ENCODE measurements at regions not wholly inside any gene's neighbourhood (a gene's known extent, or its start where the extent isn't known, plus 50 kb on each side); places are given as distances from the start of the nearest gene placed in this dataset.

- Histone ChIP-seq H3K27me3 (no peaks in the 10 kb centered on the region), H3K4me1 (ENCODE audit: insufficient read depth) (no peaks in the 10 kb centered on the region), H2AFZ (no peak overlapping the region), H3K4me2 (no peak overlapping the region), H4K20me1 (ENCODE audit: insufficient read depth, poor library complexity, severe bottlenecking) (no peaks in the 10 kb centered on the region), H3K4me3 (no peak overlapping the region), H3K9me3 (ENCODE audit: low read depth) (no peaks in the 10 kb centered on the region), H3K79me2 (no peaks in the 10 kb centered on the region), H3K36me3 (replicated peaks; ENCODE audit: insufficient read depth, low read depth) (no peaks in the 10 kb centered on the region), H3K9me2 (replicated peaks; ENCODE audit: insufficient read depth) (no peaks in the 10 kb centered on the region), H3K27ac (no peak overlapping the region)
- no peak for DNase-seq (ENCODE audit: low spot score)
- no peak for TF ChIP-seq EZH2phosphoT487 (IDR thresholded peaks at IDR 0.05; ENCODE audit: low read depth, severe bottlenecking, unreplicated experiment)
- TF ChIP-seq CTCF (IDR thresholded peaks at IDR 0.05; ENCODE audit: poor library complexity), result no peak
- no peak for TF ChIP-seq EZH2 (IDR thresholded peaks at IDR 0.05; ENCODE audit: borderline replicate concordance)
- 68% methylated on average over 1 of the region's 1 CpG for WGBS (ENCODE audit: low lambda C conversion rate, missing lambda C conversion rate)
Observed at GRCh38 chr3:99365979-99366378, 272.4 kb upstream of the COL8A1 start.

GRCh38 chr3:99365396-99365795 lies 273.0 kb upstream of the COL8A1 start:
- H3K9me3 ChIP-seq (ENCODE audit: low read depth), result no peaks in the 10 kb centered on the region
- no peaks in the 10 kb centered on the region for H3K36me3 ChIP-seq (replicated peaks; ENCODE audit: insufficient read depth, low read depth)
- TF ChIP-seq EZH2phosphoT487 (IDR thresholded peaks at IDR 0.05; ENCODE audit: low read depth, severe bottlenecking, unreplicated experiment) (no peak), EZH2 (IDR thresholded peaks at IDR 0.05; ENCODE audit: borderline replicate concordance) (no peak), CTCF (IDR thresholded peaks at IDR 0.05; ENCODE audit: poor library complexity) (no peak)
- H3K27me3 ChIP-seq, result no peaks in the 10 kb centered on the region
- H2AFZ ChIP-seq, result no peak overlapping the region
- H3K27ac ChIP-seq, result no peak overlapping the region
- no peak overlapping the region for H3K4me3 ChIP-seq
- no peak for DNase-seq (ENCODE audit: low spot score)
- H4K20me1 ChIP-seq (ENCODE audit: insufficient read depth, poor library complexity, severe bottlenecking), result no peaks in the 10 kb centered on the region
- no peaks in the 10 kb centered on the region for H3K79me2 ChIP-seq
- H3K4me1 ChIP-seq (ENCODE audit: insufficient read depth), result no peaks in the 10 kb centered on the region
- no peak overlapping the region for H3K4me2 ChIP-seq
- no peaks in the 10 kb centered on the region for H3K9me2 ChIP-seq (replicated peaks; ENCODE audit: insufficient read depth)

GRCh38 chr3:99357131-99357530 lies 281.3 kb upstream of the COL8A1 start:
- Histone ChIP-seq H3K4me3 (no peak overlapping the region), H3K4me2 (no peak overlapping the region), H2AFZ (no peak overlapping the region), H3K27me3 (no peaks in the 10 kb centered on the region), H4K20me1 (ENCODE audit: insufficient read depth, poor library complexity, severe bottlenecking) (no peaks in the 10 kb centered on the region), H3K9me2 (replicated peaks; ENCODE audit: insufficient read depth) (no peaks in the 10 kb centered on the region), H3K27ac (no peak overlapping the region), H3K36me3 (replicated peaks; ENCODE audit: insufficient read depth, low read depth) (no peaks in the 10 kb centered on the region), H3K9me3 (ENCODE audit: low read depth) (no peaks in the 10 kb centered on the region), H3K79me2 (no peaks in the 10 kb centered on the region), H3K4me1 (ENCODE audit: insufficient read depth) (no peaks in the 10 kb centered on the region)
- no peak for TF ChIP-seq EZH2phosphoT487 (IDR thresholded peaks at IDR 0.05; ENCODE audit: low read depth, severe bottlenecking, unreplicated experiment)
- no peak for TF ChIP-seq EZH2 (IDR thresholded peaks at IDR 0.05; ENCODE audit: borderline replicate concordance)
- TF ChIP-seq CTCF (IDR thresholded peaks at IDR 0.05; ENCODE audit: poor library complexity), result no peak
- no peak for DNase-seq (ENCODE audit: low spot score)
- 70% methylated on average over 1 of the region's 1 CpG for WGBS (ENCODE audit: low lambda C conversion rate, missing lambda C conversion rate)

- no peak for TF ChIP-seq EZH2phosphoT487 (IDR thresholded peaks at IDR 0.05; ENCODE audit: low read depth, severe bottlenecking, unreplicated experiment)
- TF ChIP-seq EZH2 (IDR thresholded peaks at IDR 0.05; ENCODE audit: borderline replicate concordance), result no peak
- TF ChIP-seq CTCF (IDR thresholded peaks at IDR 0.05; ENCODE audit: poor library complexity), result no peak
- 80% methylated on average over 2 of the region's 2 CpGs for WGBS (ENCODE audit: low lambda C conversion rate, missing lambda C conversion rate)
Observed at GRCh38 chr3:99356696-99357095, 281.7 kb upstream of the COL8A1 start.

More at GRCh38 chr3:99356696-99357095, 281.7 kb upstream of the COL8A1 start:
- Histone ChIP-seq H3K36me3 (replicated peaks; ENCODE audit: insufficient read depth, low read depth) (no peaks in the 10 kb centered on the region), H3K9me2 (replicated peaks; ENCODE audit: insufficient read depth) (no peaks in the 10 kb centered on the region), H2AFZ (no peak overlapping the region), H4K20me1 (ENCODE audit: insufficient read depth, poor library complexity, severe bottlenecking) (no peaks in the 10 kb centered on the region), H3K4me1 (ENCODE audit: insufficient read depth) (no peaks in the 10 kb centered on the region), H3K4me2 (no peak overlapping the region), H3K9me3 (ENCODE audit: low read depth) (no peaks in the 10 kb centered on the region), H3K79me2 (no peaks in the 10 kb centered on the region), H3K27me3 (no peaks in the 10 kb centered on the region), H3K4me3 (no peak overlapping the region), H3K27ac (no peak overlapping the region)
- DNase-seq (ENCODE audit: low spot score), result no peak
